ENCODE measurements at regions not wholly inside any gene's neighbourhood (a gene's known extent, or its start where the extent isn't known, plus 50 kb on each side); places are given as distances from the start of the nearest gene placed in this dataset.

DNA sequence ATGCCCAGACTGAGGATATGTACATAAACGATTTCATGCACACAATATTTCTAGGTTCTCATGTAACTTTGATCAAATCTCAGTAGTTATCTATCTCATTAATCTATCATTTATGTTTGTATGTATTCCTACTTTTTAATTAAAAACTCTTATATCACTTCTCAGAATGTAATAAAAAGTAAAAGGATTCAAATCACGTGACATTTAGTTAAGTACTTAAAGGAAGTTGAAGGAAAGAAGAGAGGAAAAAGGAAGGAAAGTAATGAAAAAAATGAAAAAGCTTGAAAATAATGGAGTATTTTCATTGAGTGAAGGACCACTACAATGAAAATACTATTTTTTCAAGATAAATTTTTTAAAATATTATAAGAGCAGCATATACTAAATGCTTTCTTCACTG lies 535.3 kb downstream of the PRDM9 start:
- Histone ChIP-seq H3K36me3 (ENCODE audit: control insufficient read depth, insufficient read depth, low read length) (no peaks in the 10 kb centered on the region), H3K4me3 (ENCODE audit: low read depth, low read length) (no peak overlapping the region), H3K4me1 (no peaks in the 10 kb centered on the region), H3K9me3 (no peaks in the 10 kb centered on the region), H3K27me3 (replicated peaks; ENCODE audit: control insufficient read depth, insufficient read depth, low read length) (no peaks in the 10 kb centered on the region)
- Mint-ChIP-seq H3K4me3 (ENCODE audit: unreplicated experiment) (no peak overlapping the region), H3K27ac (ENCODE audit: unreplicated experiment) (no peak overlapping the region), H3K27me3 (ENCODE audit: insufficient read depth, unreplicated experiment) (no peaks in the 10 kb centered on the region), H3K36me3 (ENCODE audit: insufficient read depth, unreplicated experiment) (no peaks in the 10 kb centered on the region), H3K4me1 (ENCODE audit: low read depth, unreplicated experiment) (no peaks in the 10 kb centered on the region), H3K9me3 (ENCODE audit: unreplicated experiment) (no peaks in the 10 kb centered on the region)
- no TSS peak for BruUV-seq (replicated peaks)
- ChIA-PET POLR2A (no interaction called here), CTCF (no interaction called here)
- TF ChIP-seq, protein P1, sequence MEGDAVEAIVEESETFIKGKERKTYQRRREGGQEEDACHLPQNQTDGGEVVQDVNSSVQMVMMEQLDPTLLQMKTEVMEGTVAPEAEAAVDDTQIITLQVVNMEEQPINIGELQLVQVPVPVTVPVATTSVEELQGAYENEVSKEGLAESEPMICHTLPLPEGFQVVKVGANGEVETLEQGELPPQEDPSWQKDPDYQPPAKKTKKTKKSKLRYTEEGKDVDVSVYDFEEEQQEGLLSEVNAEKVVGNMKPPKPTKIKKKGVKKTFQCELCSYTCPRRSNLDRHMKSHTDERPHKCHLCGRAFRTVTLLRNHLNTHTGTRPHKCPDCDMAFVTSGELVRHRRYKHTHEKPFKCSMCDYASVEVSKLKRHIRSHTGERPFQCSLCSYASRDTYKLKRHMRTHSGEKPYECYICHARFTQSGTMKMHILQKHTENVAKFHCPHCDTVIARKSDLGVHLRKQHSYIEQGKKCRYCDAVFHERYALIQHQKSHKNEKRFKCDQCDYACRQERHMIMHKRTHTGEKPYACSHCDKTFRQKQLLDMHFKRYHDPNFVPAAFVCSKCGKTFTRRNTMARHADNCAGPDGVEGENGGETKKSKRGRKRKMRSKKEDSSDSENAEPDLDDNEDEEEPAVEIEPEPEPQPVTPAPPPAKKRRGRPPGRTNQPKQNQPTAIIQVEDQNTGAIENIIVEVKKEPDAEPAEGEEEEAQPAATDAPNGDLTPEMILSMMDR (IDR thresholded peaks at IDR 0.05; ENCODE audit: insufficient read depth in 1 of 2, low read depth in 1 of 2, low read length in 1 of 2, severe bottlenecking in 1 of 2, unreplicated experiment in 1 of 2) = no peak
- intact Hi-C loops (cut with micrococcal nuclease; ENCODE audit: unreplicated experiment) = no loop called here
- no peak for DNase-seq

DNA sequence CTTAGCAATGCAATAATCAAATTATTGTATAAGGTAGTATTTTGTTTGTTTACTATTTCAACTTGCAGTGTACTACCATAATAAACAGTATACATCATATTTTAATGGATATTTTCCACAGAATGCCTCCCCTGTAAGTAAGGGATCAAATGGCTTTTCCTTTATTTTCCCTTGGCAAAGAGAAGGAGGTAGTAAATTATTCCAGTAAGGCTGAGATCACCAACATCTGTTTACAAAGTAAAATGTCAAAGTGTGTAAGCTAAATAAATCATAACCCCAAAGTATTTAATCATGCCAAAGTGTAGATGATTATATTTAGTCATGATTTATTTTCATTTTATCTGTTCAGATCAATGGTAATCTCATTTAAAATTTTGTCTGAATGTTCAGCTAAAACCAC lies 537.6 kb downstream of the PRDM9 start:
- Histone ChIP-seq H3K4me3 (ENCODE audit: low read depth, low read length) (no peak overlapping the region), H3K4me1 (no peaks in the 10 kb centered on the region), H3K27me3 (replicated peaks; ENCODE audit: control insufficient read depth, insufficient read depth, low read length) (no peaks in the 10 kb centered on the region), H3K9me3 (no peaks in the 10 kb centered on the region), H3K36me3 (ENCODE audit: control insufficient read depth, insufficient read depth, low read length) (no peaks in the 10 kb centered on the region)
- Mint-ChIP-seq H3K27me3 (ENCODE audit: insufficient read depth, unreplicated experiment) (no peaks in the 10 kb centered on the region), H3K4me1 (ENCODE audit: low read depth, unreplicated experiment) (no peaks in the 10 kb centered on the region), H3K36me3 (ENCODE audit: insufficient read depth, unreplicated experiment) (no peaks in the 10 kb centered on the region), H3K9me3 (ENCODE audit: unreplicated experiment) (no peaks in the 10 kb centered on the region), H3K27ac (ENCODE audit: unreplicated experiment) (no peak overlapping the region), H3K4me3 (ENCODE audit: unreplicated experiment) (no peak overlapping the region)
- POLR2A ChIA-PET = no interaction called here
- no peak for DNase-seq
- TF ChIP-seq, protein P1 (IDR thresholded peaks at IDR 0.05; ENCODE audit: insufficient read depth in 1 of 2, low read depth in 1 of 2, low read length in 1 of 2, severe bottlenecking in 1 of 2, unreplicated experiment in 1 of 2) = no peak
- no TSS peak for BruUV-seq (replicated peaks)
- CTCF ChIA-PET = no interaction called here
- intact Hi-C loops (cut with micrococcal nuclease; ENCODE audit: unreplicated experiment) = no loop called here

DNA sequence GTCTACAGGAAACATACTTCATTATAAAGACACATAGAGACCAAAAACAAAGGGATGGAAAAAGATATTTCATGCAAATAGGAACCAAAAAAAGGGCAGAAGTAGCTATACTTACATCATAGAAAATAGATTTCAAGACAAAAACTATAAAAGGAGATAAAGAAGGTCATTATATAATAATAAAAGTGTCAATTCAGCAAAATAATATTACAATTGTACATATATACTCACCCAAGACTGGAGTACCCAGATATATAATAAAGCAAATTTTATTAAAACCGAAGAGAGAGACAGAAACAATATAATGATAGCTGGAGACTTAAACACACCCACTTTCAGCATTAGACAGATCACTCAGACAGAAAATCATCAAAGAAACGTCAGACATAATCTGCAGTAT lies 546.3 kb downstream of the PRDM9 start:
- ChIA-PET POLR2A (no interaction called here), CTCF (no interaction called here)
- no peak overlapping the region for H3K27ac Mint-ChIP-seq (ENCODE audit: unreplicated experiment)
- no peaks in the 10 kb centered on the region for H3K36me3 Mint-ChIP-seq (ENCODE audit: insufficient read depth, unreplicated experiment)
- no TSS peak for BruUV-seq (replicated peaks)
- Histone ChIP-seq H3K9me3 (no peaks in the 10 kb centered on the region), H3K36me3 (ENCODE audit: control insufficient read depth, insufficient read depth, low read length) (no peaks in the 10 kb centered on the region), H3K4me1 (no peaks in the 10 kb centered on the region), H3K4me3 (ENCODE audit: low read depth, low read length) (no peak overlapping the region), H3K27me3 (replicated peaks; ENCODE audit: control insufficient read depth, insufficient read depth, low read length) (no peaks in the 10 kb centered on the region)
- H3K4me3 Mint-ChIP-seq (ENCODE audit: unreplicated experiment) = no peak overlapping the region
- intact Hi-C loops (cut with micrococcal nuclease; ENCODE audit: unreplicated experiment) = no loop called here
- H3K9me3 Mint-ChIP-seq (ENCODE audit: unreplicated experiment) = no peaks in the 10 kb centered on the region
- DNase-seq = no peak
- no peaks in the 10 kb centered on the region for H3K4me1 Mint-ChIP-seq (ENCODE audit: low read depth, unreplicated experiment)
- H3K27me3 Mint-ChIP-seq (ENCODE audit: insufficient read depth, unreplicated experiment) = no peaks in the 10 kb centered on the region
- TF ChIP-seq, protein P1 (IDR thresholded peaks at IDR 0.05; ENCODE audit: insufficient read depth in 1 of 2, low read depth in 1 of 2, low read length in 1 of 2, severe bottlenecking in 1 of 2, unreplicated experiment in 1 of 2) = no peak

Data from Caco-2 (cell line).